NK-92 treated with Interleukin-12 subunit alpha and Interleukin-12 subunit beta, amount 100 ng/mL, for 24 hours (cell line): ENCODE measurements at regions not wholly inside any gene's neighbourhood (a gene's known extent, or its start where the extent isn't known, plus 50 kb on each side); places are given as distances from the start of the nearest gene placed in this dataset.
"Not testable (repeated sequence)": the region's sequence is repeated elsewhere in the genome, so short reads cannot be mapped to it uniquely, and the experiment has no call there.

Experiments used
- DNase-seq: peaks from one replicate; lab custom pipeline; 2025; lab: John Stamatoyannopoulos, UW

GRCh38 chr6:169101036-169101805 lies 152.4 kb downstream of the THBS2 start:
- DNase-seq = no peak

GRCh38 chr6:169099411-169100202 lies 154.0 kb downstream of the THBS2 start:
- DNase-seq = no peak

GRCh38 chr6:169098651-169099050 lies 155.0 kb downstream of the THBS2 start:
- not testable (repeated sequence) for DNase-seq

DNA sequence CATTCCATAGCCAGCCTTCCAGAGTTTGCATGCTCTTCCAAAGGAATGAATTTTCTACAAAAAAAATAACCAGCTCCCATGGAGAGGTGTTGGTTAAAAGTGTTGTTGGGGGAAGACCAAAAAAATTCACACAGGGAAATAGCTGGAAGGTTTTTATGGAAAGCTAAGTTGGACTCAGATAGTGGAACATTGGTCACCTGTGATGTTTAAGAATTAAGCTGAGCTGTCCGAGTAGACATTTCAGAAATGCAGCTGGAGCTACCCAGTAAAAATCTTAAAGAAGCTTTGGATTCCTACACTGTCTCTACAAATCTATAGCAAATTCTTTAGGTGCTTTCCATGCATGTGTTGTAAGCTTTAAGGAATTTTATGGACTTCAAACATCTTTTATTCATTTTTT lies 155.5 kb downstream of the THBS2 start:
- no peak for DNase-seq

DNA sequence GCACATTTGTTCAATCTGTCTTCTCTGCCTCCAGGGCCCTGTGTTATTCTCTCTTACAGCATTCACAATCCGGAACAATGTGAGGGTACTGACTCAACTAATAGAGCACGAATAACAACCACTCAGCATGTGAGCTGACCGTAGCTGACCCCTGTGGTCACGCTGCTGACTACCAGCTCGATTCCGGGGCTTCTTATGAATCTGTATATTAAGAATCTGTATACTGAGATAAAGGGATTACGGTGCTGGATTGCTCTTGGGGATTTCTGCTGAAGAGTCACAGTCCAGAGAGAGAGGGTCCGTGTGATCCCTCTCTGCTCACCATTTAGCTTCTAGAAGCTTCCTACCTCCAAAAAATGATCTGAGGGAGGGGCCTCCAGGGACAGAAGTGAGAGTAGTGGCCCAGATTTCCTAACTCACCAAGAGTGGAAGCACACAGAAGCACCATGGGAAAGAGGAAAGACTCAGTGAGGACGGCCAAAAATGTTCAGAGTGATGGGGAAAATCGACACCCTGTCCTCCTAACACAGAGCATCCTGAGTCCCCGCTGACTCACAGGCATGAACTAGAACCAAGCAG lies 156.2 kb downstream of the THBS2 start:
- no peak for DNase-seq

GRCh38 chr6:169096388-169096787 lies 157.3 kb downstream of the THBS2 start:
- DNase-seq = no peak

DNA sequence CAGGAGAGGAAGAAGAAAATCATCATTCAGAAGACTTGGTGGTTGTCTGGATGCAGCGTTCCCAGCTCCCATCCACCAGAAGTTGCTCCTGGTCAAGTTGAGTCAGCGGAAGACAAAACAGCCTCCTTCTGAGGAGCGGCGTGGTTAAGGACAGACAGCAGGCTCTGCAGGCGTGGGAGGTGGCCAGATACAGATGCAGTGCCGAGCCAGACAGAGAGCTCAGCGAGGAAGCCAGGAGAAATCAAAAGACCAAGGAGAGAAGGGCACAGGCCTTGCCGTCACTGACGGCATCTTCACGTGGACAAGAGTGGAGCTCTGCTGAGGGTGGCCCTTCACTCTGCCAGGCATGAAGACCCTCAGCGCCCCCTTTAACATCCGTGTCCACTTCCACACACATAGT lies 158.5 kb downstream of the THBS2 start:
- no peak for DNase-seq

GRCh38 chr6:169094552-169094950 lies 159.1 kb downstream of the THBS2 start:
- no peak for DNase-seq

- no peak for DNase-seq
These were observed 159.7 kb downstream of the THBS2 start for GRCh38 chr6:169093770-169094551.

DNA sequence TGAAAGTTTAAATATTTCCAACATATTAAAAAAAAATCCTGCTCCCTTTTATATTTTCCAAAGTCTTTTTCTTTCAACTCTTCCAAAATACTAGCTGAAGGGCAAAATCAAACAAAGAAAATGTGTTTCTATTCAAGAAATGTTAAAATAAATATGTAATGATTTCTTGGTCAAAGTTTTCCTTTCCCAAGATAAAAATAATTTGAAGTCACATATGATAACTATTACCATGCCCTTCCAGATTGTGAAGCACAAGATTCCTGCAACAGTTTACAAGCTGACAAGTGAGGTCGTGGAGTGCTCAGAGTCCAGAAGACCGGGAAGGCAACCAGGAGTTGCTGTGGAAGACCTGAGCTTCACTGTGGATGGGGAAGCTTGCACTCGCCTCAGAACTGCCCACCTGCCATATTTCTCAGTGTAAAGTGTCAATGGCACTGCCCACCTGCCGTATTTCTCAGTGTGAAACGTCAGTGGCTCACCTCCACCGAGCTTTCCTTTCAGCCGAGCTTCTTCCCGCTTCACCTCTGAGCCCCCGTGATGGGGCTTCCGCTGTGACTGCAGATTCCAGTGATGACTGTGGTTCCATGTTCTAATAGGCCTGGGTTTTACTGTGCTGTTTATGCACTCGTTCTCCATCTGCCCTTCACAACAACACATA lies 160.5 kb downstream of the THBS2 start:
- DNase-seq = no peak

DNA sequence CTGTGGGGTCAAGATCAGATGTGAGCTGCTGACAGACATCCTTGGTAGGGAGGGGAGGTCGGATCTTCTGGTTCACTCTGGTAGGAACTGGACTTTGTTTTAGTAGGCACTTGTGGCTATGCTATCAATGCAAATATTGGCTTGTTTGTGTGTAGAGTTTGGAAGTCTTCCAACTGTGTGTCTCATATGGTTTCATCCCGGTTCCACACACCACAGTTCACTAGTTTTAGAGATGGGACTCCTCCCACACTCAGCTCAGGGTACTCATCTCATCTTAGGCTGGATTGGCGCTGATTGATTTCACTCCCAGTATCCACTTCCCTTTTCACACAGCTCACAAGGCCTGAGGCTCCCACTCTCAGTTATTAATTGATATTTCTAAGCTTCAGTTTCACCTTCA lies 161.3 kb downstream of the THBS2 start:
- no peak for DNase-seq

- DNase-seq = not testable (repeated sequence)
These were observed 163.0 kb downstream of the THBS2 start for GRCh38 chr6:169090514-169091127.

- no peak for DNase-seq
These were observed 164.9 kb downstream of the THBS2 start for GRCh38 chr6:169088762-169089161.

- no peak for DNase-seq
These were observed 166.1 kb downstream of the THBS2 start for GRCh38 chr6:169087443-169088041.

GRCh38 chr6:169086616-169087015 lies 167.0 kb downstream of the THBS2 start:
- not testable (repeated sequence) for DNase-seq

- DNase-seq = no peak
These were observed 167.6 kb downstream of the THBS2 start for GRCh38 chr6:169086020-169086419.

DNA sequence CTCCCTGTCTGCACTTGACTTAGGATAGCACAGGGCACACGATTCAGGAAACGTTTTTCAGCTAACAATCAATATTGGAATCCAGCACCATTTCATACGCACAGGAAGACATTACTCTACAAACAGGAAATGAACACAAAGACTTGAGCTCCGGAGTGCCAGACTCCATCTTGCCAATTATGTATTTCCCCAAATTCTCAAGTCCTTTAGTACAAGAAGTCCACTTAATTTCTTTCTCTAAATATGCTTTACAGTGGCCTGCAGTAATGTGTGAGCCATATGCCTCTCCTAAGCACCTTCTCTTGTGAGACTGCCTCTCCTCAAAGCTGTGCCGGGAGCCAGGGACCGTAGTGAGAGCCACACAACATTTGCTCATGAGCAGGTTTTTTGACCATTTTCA lies 168.2 kb downstream of the THBS2 start:
- no peak for DNase-seq

DNA sequence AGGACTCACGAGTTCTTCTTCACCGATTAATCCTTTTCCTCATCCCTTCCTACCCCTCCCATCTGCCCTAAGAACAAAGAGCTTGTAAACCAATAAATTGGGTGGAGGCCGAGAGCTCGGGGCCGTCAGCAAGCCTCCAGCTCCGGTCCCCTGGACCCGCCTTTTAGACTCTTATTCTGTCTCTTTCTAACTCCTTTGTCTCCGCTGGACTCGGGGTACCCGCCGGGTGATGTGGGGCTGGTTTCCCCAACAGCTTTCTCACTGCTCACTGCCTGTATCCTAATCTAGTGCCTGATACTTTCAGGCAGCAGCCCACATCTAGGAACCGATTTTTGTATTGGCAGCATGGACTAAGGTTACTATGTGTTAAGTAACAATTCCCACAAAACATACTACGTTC lies 169.1 kb downstream of the THBS2 start:
- not testable (repeated sequence) for DNase-seq

GRCh38 chr6:169084067-169084466 lies 169.6 kb downstream of the THBS2 start:
- DNase-seq = no peak

DNA sequence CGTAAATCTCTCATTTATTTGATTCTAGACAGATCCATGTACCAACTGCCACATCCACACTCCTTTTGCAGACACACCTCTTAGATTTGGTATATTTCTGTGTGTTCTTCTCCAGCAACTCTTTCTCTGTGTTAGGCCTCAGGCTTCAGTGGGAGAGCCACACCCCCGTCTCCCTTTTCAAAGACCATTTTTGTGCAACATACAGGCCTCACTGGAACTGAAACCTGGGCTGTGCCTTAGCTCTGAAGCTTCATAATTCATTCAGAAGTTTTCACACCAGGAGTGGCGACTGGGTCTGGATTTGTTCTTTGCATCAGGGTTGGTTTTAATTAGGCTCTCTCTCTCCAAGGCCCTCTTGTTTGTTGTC lies 170.2 kb downstream of the THBS2 start:
- no peak for DNase-seq
